Natural killer cell (primary cell): ENCODE measurements at regions not wholly inside any gene's neighbourhood (a gene's known extent, or its start where the extent isn't known, plus 50 kb on each side); places are given as distances from the start of the nearest gene placed in this dataset.

Source experiments
- ATAC-seq, 3 donors: fragments of 150-1000 bp in 2 of 3; fragments of 200-7000 bp in 1 of 3; cut with Tn5 transposase; 1 replicate in 1 of 3; 2 replicates in 2 of 3; pipeline ENCODE4 v1.10.0; 2021; ENCODE audit warnings: mild to moderate bottlenecking in 2 of 3, moderate library complexity in 2 of 3
- DNase-seq, 2 donors: peaks; one replicate each; pipeline versions ENCODE4 v3.0.0 to v3.0.0-alpha.2; 2013 to 2021; ENCODE audit warnings: mixed read lengths in 1 of 2
- H3K27ac ChIP-seq: one replicate; pipeline ENCODE4 v1.5.1; 2013; ENCODE audit warnings: mild to moderate bottlenecking, low read length
- H3K27me3 ChIP-seq: one replicate; pipeline ENCODE4 v1.6.1; 2013; ENCODE audit warnings: low read length; ENCODE audit not compliant: control insufficient read depth, insufficient read depth
- H3K36me3 ChIP-seq: one replicate; pipeline ENCODE4 v1.6.1; 2013; ENCODE audit warnings: low read length; ENCODE audit not compliant: control insufficient read depth, insufficient read depth
- H3K4me1 ChIP-seq: one replicate; pipeline ENCODE4 v1.6.1; 2013; ENCODE audit warnings: low read length; ENCODE audit not compliant: control insufficient read depth, insufficient read depth
- H3K4me3 ChIP-seq: one replicate; pipeline ENCODE4 v1.5.1; 2013; ENCODE audit warnings: low read length
- H3K9me3 ChIP-seq: one replicate; pipeline ENCODE4 v1.6.1; 2013; ENCODE audit warnings: low read length; ENCODE audit not compliant: control insufficient read depth, insufficient read depth
- H3K27ac Mint-ChIP-seq, 2 donors: one replicate each; pipeline ENCODE4 v1.8.0; 2022; ENCODE audit warnings: mild to moderate bottlenecking in 2 of 2, mixed read lengths in 2 of 2, moderate library complexity in 1 of 2
- H3K27me3 Mint-ChIP-seq, 2 donors: one replicate each; pipeline ENCODE4 v1.8.0; 2022; ENCODE audit warnings: low read depth in 2 of 2, mixed read lengths in 2 of 2
- H3K36me3 Mint-ChIP-seq: one replicate; pipeline ENCODE4 v1.8.0; 2022; ENCODE audit warnings: mixed read lengths
- H3K4me1 Mint-ChIP-seq, 2 donors: one replicate each; pipeline ENCODE4 v1.8.0; 2022; ENCODE audit warnings: mixed read lengths in 2 of 2
- H3K4me3 Mint-ChIP-seq: one replicate; pipeline ENCODE4 v1.8.0; 2022; ENCODE audit warnings: mild to moderate bottlenecking, moderate library complexity, mixed read lengths
- H3K9me3 Mint-ChIP-seq, 2 donors: one replicate each; pipeline ENCODE4 v1.8.0; 2022; ENCODE audit warnings: mixed read lengths in 2 of 2
- CTCF ChIP-seq: fragments of 200-600 bp; IDR thresholded peaks from one replicate; pipeline ENCODE4 v1.8.0; 2022; ENCODE audit warnings: antibody characterized with exemption
- WGBS: methylation state at CpG from one replicate; pipeline ENCODE4 v1.1.7; 2013; ENCODE audit warnings: missing lambda C conversion rate; ENCODE audit not compliant: insufficient coverage; 5-methylcytosine and 5-hydroxymethylcytosine counted together
- intact Hi-C: fragments of 100-400 bp; cut with micrococcal nuclease; formaldehyde crosslinking; loops from one replicate; pipeline ENCODE4 v1.14.2; 2022

GRCh38 chr1:163772246-163772645, 450.5 kb downstream of the NUF2 start:
- Mint-ChIP-seq H3K9me3 (peaks cover 6 to 8% of the 10 kb centered on the region in 2 donors), H3K36me3 (no peaks in the 10 kb centered on the region), H3K27me3 (no peaks in the 10 kb centered on the region), H3K27ac (no peak overlapping the region), H3K4me1 (no peaks in the 10 kb centered on the region), H3K4me3 (no peak overlapping the region)
- no peak for DNase-seq
- Histone ChIP-seq H3K9me3 (no peaks in the 10 kb centered on the region), H3K27me3 (no peaks in the 10 kb centered on the region), H3K36me3 (no peaks in the 10 kb centered on the region), H3K4me1 (no peaks in the 10 kb centered on the region), H3K27ac (no peak overlapping the region), H3K4me3 (no peak overlapping the region)
- no peak for TF ChIP-seq CTCF
- intact Hi-C loops: no loop called here
- WGBS: 96% methylated on average over 1 of the region's 1 CpG
- ATAC-seq: no peak

GRCh38 chr1:163773396-163773795, 451.6 kb downstream of the NUF2 start:
- 93% methylated on average over 1 of the region's 2 CpGs for WGBS

GRCh38 chr1:163774401-163774945, 452.7 kb downstream of the NUF2 start:
- 91% methylated on average over 8 of the region's 9 CpGs for whole genome bisulfite sequencing
- Histone ChIP-seq H3K27ac (no peak overlapping the region), H3K27me3 (no peaks in the 10 kb centered on the region), H3K9me3 (no peaks in the 10 kb centered on the region), H3K36me3 (no peaks in the 10 kb centered on the region), H3K4me3 (no peak overlapping the region), H3K4me1 (no peaks in the 10 kb centered on the region)
- TF ChIP-seq CTCF: no peak
- H3K4me1 Mint-ChIP-seq: no peaks in the 10 kb centered on the region
- H3K27ac Mint-ChIP-seq: no peak overlapping the region
- H3K36me3 Mint-ChIP-seq: no peaks in the 10 kb centered on the region
- intact Hi-C loops: no loop called here
- ATAC-seq: no peak
- H3K4me3 Mint-ChIP-seq: no peak overlapping the region
- H3K27me3 Mint-ChIP-seq: no peaks in the 10 kb centered on the region
- no peak for DNase-seq
- H3K9me3 Mint-ChIP-seq: peaks cover 8 to 19% of the 10 kb centered on the region in 2 donors

More at GRCh38 chr1:163773396-163773795, 451.6 kb downstream of the NUF2 start:
- intact Hi-C loops: no loop called here
- Mint-ChIP-seq H3K36me3 (no peaks in the 10 kb centered on the region), H3K4me1 (no peaks in the 10 kb centered on the region), H3K4me3 (no peak overlapping the region), H3K27ac (no peak overlapping the region), H3K9me3 (peaks cover 8 to 12% of the 10 kb centered on the region in 2 donors), H3K27me3 (no peaks in the 10 kb centered on the region)
- DNase-seq (no peak), ATAC-seq (no peak)
- Histone ChIP-seq H3K4me3 (no peak overlapping the region), H3K36me3 (no peaks in the 10 kb centered on the region), H3K9me3 (no peaks in the 10 kb centered on the region), H3K4me1 (no peaks in the 10 kb centered on the region), H3K27me3 (no peaks in the 10 kb centered on the region), H3K27ac (no peak overlapping the region)
- no peak for TF ChIP-seq CTCF

GRCh38 chr1:163774978-163775620, 453.3 kb downstream of the NUF2 start:
- H3K4me1 Mint-ChIP-seq: no peaks in the 10 kb centered on the region
- Histone ChIP-seq H3K9me3 (no peaks in the 10 kb centered on the region), H3K27me3 (no peaks in the 10 kb centered on the region), H3K36me3 (no peaks in the 10 kb centered on the region), H3K4me3 (no peak overlapping the region), H3K27ac (no peak overlapping the region), H3K4me1 (no peaks in the 10 kb centered on the region)
- no peak overlapping the region for H3K4me3 Mint-ChIP-seq
- intact Hi-C loops: no loop called here
- no peaks in the 10 kb centered on the region for H3K36me3 Mint-ChIP-seq
- H3K9me3 Mint-ChIP-seq: peaks cover 8 to 19% of the 10 kb centered on the region in 2 donors
- DNase-seq (no peak), ATAC-seq (no peak)
- no peaks in the 10 kb centered on the region for H3K27me3 Mint-ChIP-seq
- no peak overlapping the region for H3K27ac Mint-ChIP-seq
- 50% methylated on average over 5 of the region's 8 CpGs for WGBS
- no peak for TF ChIP-seq CTCF
